ENCODE measurements at regions not wholly inside any gene's neighbourhood (a gene's known extent, or its start where the extent isn't known, plus 50 kb on each side); places are given as distances from the start of the nearest gene placed in this dataset.

DNA sequence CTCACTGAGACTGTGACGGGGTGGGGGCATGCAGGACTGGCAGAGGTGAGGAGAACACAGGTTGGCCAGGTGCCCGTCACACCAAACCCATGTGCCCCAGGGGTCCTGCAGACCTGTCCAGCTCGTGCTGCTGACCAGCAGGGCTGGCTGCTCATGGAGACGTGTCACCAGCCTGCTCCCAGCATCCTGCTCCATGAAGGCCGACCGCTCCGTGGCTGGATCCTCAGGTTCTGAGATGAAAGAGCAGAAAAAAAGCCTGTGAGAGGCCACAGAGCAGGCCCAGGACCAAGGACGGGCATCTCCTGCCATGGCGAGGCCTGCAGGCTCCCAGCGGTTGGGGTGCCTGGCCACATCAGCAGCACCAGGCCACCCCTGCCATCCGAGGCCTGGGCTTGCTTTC, 71.7 kb upstream of the DRD5 start:
- TF ChIP-seq CTCF (IDR thresholded peaks at IDR 0.05) = no peak
- TF ChIP-seq POLR2A (IDR thresholded peaks at IDR 0.05) = no peak

Measured in lower leg skin (tissue), 3 donors.